ENCODE measurements at regions not wholly inside any gene's neighbourhood (a gene's known extent, or its start where the extent isn't known, plus 50 kb on each side); places are given as distances from the start of the nearest gene placed in this dataset.

GRCh38 chr5:87120518-87121303, 147.0 kb upstream of the RASA1 start:
- TF ChIP-seq CTCF (IDR thresholded peaks at IDR 0.05; ENCODE audit: insufficient read depth, low read length, poor library complexity, severe bottlenecking) (no peak), EZH2phosphoT487 (conservative IDR thresholded peaks at IDR 0.05; ENCODE audit: low read length) (no peak)
